Ishikawa (cell line): ENCODE measurements at regions not wholly inside any gene's neighbourhood (a gene's known extent, or its start where the extent isn't known, plus 50 kb on each side); places are given as distances from the start of the nearest gene placed in this dataset.

Experiments used
- CEBPB ChIP-seq: IDR thresholded peaks from 2 replicates; pipeline ENCODE4 v1.6.1; 2012
- CREB1 ChIP-seq: IDR thresholded peaks from 2 replicates; pipeline ENCODE4 v1.6.1; 2012; ENCODE audit warnings: low read depth
- EGR1 ChIP-seq: IDR thresholded peaks from 2 replicates; pipeline ENCODE4 v1.6.1; 2012
- EP300 ChIP-seq: IDR thresholded peaks from 2 replicates; pipeline ENCODE4 v1.6.1; 2012; ENCODE audit warnings: borderline replicate concordance
- FOXM1 ChIP-seq: IDR thresholded peaks from 2 replicates; pipeline ENCODE4 v1.6.1; 2012; ENCODE audit warnings: low read depth, borderline replicate concordance
- NFIC ChIP-seq: IDR thresholded peaks from 2 replicates; pipeline ENCODE4 v1.6.1; 2012
- RAD21 ChIP-seq: IDR thresholded peaks from 2 replicates; pipeline ENCODE4 v1.6.1; 2012; ENCODE audit warnings: low read depth
- REST ChIP-seq: IDR thresholded peaks from 2 replicates; pipeline ENCODE4 v1.6.1; 2012; ENCODE audit warnings: low read depth, mild to moderate bottlenecking
- TAF1 ChIP-seq: IDR thresholded peaks from 2 replicates; pipeline ENCODE4 v1.6.1; 2012; ENCODE audit warnings: low read depth, mild to moderate bottlenecking
- TCF12 ChIP-seq: IDR thresholded peaks from 2 replicates; pipeline ENCODE4 v1.6.1; 2012; ENCODE audit warnings: low read depth
- TEAD4 ChIP-seq: IDR thresholded peaks from 2 replicates; pipeline ENCODE4 v1.6.1; 2012
- YY1 ChIP-seq: IDR thresholded peaks from 2 replicates; pipeline ENCODE4 v1.6.1; 2012; ENCODE audit warnings: low read depth
- ZBTB7A ChIP-seq: IDR thresholded peaks from 2 replicates; pipeline ENCODE4 v1.6.1; 2012; ENCODE audit warnings: low read depth
- TF ChIP-seq, protein P1 (sequence below): IDR thresholded peaks from 2 replicates; pipeline ENCODE4 v1.6.1; 2012
- TF ChIP-seq, protein P2 (sequence below): IDR thresholded peaks from 2 replicates; pipeline ENCODE4 v1.6.1; 2012

DNA sequence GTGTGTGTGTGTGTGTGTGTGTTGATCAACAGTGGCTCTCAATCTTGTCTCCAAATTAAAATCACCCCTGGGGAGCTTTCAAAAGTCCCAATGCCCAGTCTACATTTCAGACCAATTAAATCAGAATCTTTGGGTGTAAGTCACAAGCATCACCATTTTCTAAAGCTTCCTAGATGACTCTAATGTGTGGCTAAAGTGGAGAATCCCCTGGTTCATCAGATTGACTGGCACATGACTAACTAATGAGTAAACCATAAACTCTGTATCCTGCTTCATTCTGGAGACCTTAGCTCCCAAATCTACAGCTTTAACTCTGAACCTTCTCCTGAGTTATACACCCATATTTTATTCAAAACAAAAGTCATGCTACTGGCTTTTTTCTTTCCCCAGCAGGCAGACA is 131.3 kb downstream of the SUCLA2 start:
- TF ChIP-seq TCF12 = no peak
- TF ChIP-seq CEBPB = no peak
- TF ChIP-seq, protein P1, sequence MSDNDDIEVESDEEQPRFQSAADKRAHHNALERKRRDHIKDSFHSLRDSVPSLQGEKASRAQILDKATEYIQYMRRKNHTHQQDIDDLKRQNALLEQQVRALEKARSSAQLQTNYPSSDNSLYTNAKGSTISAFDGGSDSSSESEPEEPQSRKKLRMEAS = no peak
- TF ChIP-seq EGR1 = no peak
- TF ChIP-seq TEAD4 = no peak
- no peak for TF ChIP-seq ZBTB7A
- TF ChIP-seq FOXM1 = no peak
- TF ChIP-seq TAF1 = no peak
- no peak for TF ChIP-seq YY1
- no peak for TF ChIP-seq REST
- TF ChIP-seq CREB1 = no peak
- no peak for TF ChIP-seq EP300
- no peak for TF ChIP-seq RAD21

GRCh38 chr13:47865883-47866282 is 135.2 kb downstream of the SUCLA2 start:
- TF ChIP-seq EGR1 (no peak), YY1 (no peak), RAD21 (no peak), TAF1 (no peak), CREB1 (no peak), TEAD4 (no peak), CEBPB (no peak), REST (no peak), FOXM1 (no peak), EP300 (no peak), TCF12 (no peak), NFIC (no peak), ZBTB7A (no peak)
- TF ChIP-seq, protein P2, sequence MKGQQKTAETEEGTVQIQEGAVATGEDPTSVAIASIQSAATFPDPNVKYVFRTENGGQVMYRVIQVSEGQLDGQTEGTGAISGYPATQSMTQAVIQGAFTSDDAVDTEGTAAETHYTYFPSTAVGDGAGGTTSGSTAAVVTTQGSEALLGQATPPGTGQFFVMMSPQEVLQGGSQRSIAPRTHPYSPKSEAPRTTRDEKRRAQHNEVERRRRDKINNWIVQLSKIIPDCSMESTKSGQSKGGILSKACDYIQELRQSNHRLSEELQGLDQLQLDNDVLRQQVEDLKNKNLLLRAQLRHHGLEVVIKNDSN = no peak
- TF ChIP-seq, protein P1 = no peak

DNA sequence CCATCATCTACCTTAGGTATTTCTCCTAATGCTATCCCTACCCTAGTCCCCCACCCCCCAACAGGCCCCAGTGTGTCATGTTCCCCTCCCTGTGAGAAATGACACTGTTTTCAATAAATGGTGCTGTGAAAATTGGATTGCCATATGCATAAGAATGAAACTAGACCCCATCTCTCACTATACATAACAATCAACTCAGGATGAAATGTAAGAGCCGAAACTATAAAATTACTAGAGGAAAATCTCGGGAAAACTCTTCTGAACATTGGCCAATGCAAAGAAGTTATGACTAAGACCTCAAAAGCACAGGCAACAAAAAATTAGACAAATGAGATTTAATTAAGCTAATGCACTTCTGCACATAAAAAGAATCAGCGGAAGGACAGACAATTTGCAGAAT is 138.2 kb downstream of the SUCLA2 start:
- TF ChIP-seq EP300 (no peak), ZBTB7A (no peak), NFIC (no peak)

DNA sequence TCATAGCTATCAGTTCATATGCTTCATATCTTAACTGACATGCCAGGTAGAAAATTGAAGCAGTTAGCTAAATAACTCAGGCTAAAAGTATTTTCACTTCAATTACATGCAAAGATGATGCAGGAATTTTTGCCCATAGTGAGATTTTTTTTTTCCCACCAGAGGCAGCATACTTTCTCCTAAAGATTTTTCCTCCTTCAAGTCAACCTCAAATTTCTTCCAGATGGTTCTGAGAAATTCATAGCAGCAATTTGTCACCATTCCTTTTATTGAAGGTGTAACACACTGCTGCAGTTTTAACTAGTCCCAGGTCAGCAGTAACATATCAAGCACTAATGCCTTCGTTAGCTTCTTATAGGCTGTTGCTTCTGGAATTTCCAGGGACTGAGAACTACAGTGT is 141.9 kb downstream of the SUCLA2 start:
- no peak for TF ChIP-seq TCF12
- TF ChIP-seq RAD21 = no peak
- TF ChIP-seq, protein P2 = no peak
- TF ChIP-seq, protein P1 = no peak
- TF ChIP-seq FOXM1 = no peak
- no peak for TF ChIP-seq TEAD4
- no peak for TF ChIP-seq CREB1
- TF ChIP-seq REST = no peak
- TF ChIP-seq YY1 = no peak
